ENCODE measurements at regions not wholly inside any gene's neighbourhood (a gene's known extent, or its start where the extent isn't known, plus 50 kb on each side); places are given as distances from the start of the nearest gene placed in this dataset.

DNA sequence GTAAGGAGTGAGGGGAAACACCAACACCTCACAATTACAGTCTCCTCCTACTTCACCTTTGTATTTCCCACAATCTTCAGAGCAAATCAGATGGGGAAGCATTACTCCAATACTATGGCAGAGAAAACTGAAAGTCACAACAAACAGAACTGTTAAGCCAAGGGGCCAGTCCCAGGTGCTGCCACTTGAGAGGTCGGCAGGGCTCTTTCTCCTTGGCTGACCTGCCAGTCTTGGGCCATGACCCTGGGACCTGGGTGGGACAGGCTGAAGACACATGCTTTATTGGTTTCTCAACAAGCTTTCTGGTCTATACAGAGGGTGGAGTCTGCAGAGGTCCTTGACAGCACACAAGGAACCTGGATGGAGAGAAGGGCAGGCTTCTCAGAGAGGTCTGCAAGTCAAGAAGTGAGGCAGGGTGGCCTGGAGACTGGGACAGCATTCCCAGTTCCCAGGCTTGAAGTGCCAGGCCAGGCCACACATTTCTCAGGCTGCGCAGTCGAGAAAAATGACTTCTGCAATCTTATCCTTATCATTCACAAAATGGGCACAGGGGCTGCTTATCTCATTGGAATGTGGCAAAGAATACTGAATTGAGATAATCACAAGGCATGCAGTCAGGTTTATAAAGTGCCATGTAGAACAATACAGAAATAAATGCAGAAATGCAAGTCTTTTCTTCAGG is 301.0 kb downstream of the CXCL12 start:
- Mint-ChIP-seq H3K27ac (ENCODE audit: unreplicated experiment) (no peak overlapping the region), H3K27me3 (ENCODE audit: unreplicated experiment) (no peaks in the 10 kb centered on the region), H3K9me3 (ENCODE audit: low read depth, unreplicated experiment) (peaks cover 9% of the 10 kb centered on the region), H3K4me3 (ENCODE audit: low read depth, unreplicated experiment) (no peak overlapping the region), H3K4me1 (ENCODE audit: low read depth, unreplicated experiment) (no peaks in the 10 kb centered on the region), H3K36me3 (ENCODE audit: insufficient read depth, unreplicated experiment) (no peaks in the 10 kb centered on the region)
- TF ChIP-seq, protein P1, sequence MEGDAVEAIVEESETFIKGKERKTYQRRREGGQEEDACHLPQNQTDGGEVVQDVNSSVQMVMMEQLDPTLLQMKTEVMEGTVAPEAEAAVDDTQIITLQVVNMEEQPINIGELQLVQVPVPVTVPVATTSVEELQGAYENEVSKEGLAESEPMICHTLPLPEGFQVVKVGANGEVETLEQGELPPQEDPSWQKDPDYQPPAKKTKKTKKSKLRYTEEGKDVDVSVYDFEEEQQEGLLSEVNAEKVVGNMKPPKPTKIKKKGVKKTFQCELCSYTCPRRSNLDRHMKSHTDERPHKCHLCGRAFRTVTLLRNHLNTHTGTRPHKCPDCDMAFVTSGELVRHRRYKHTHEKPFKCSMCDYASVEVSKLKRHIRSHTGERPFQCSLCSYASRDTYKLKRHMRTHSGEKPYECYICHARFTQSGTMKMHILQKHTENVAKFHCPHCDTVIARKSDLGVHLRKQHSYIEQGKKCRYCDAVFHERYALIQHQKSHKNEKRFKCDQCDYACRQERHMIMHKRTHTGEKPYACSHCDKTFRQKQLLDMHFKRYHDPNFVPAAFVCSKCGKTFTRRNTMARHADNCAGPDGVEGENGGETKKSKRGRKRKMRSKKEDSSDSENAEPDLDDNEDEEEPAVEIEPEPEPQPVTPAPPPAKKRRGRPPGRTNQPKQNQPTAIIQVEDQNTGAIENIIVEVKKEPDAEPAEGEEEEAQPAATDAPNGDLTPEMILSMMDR (IDR thresholded peaks at IDR 0.05; ENCODE audit: unreplicated experiment) = no peak
- no peak for DNase-seq
- intact Hi-C loops (cut with micrococcal nuclease; ENCODE audit: unreplicated experiment) = no loop called here
- CTCF ChIA-PET = no interaction called here
- no TSS peak for BruUV-seq (replicated peaks)

DNA sequence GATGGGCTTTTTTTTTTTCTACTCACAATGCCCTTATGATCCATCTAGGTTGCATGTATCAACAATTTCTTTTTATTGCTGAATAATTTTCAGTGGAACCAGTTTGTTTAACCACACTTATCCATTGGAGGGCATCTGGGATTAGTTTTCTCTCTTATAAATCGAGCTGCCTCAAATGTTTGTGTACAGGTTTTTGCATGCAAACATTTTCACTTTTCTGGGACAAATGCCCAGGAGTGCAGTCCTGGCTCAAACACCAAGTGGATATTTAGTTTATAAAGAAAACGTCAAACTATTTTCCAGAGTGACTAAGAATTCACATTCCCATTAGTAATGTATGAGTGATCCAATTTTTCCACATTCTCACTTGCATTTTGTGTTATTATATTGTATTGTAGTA is 313.4 kb downstream of the CXCL12 start:
- Mint-ChIP-seq H3K4me3 (ENCODE audit: low read depth, unreplicated experiment) (no peak overlapping the region), H3K27ac (ENCODE audit: unreplicated experiment) (no peak overlapping the region), H3K9me3 (ENCODE audit: low read depth, unreplicated experiment) (peaks cover 2% of the 10 kb centered on the region), H3K36me3 (ENCODE audit: insufficient read depth, unreplicated experiment) (no peaks in the 10 kb centered on the region), H3K27me3 (ENCODE audit: unreplicated experiment) (no peaks in the 10 kb centered on the region), H3K4me1 (ENCODE audit: low read depth, unreplicated experiment) (no peaks in the 10 kb centered on the region)
- TF ChIP-seq, protein P1 (IDR thresholded peaks at IDR 0.05; ENCODE audit: unreplicated experiment) = no peak
- intact Hi-C loops (cut with micrococcal nuclease; ENCODE audit: unreplicated experiment) = no loop called here
- no TSS peak for BruUV-seq (replicated peaks)
- CTCF ChIA-PET = no interaction called here
- DNase-seq = no peak

DNA sequence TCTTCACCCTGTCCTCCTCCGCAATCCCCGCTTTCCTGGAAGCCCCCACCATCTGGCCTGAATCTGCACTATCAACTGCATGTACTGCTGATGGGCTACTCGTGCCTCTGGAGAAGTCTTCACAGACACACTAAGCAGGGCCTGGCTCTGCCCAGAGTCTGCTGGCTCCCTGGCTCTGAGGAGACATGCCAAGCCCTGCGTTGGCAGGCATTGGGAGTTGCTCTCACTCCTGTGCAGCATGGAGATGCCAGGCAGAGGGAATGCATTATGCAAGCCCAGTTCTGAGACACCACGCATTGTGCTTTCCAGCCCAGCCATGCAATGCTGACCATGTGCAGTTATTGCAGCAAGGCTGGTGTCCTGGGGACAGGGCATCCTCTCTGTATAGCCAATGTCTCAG is 314.6 kb downstream of the CXCL12 start:
- TF ChIP-seq, protein P1 (IDR thresholded peaks at IDR 0.05; ENCODE audit: unreplicated experiment) = no peak
- H3K27ac Mint-ChIP-seq (ENCODE audit: unreplicated experiment) = no peak overlapping the region
- peaks cover 2% of the 10 kb centered on the region for H3K9me3 Mint-ChIP-seq (ENCODE audit: low read depth, unreplicated experiment)
- H3K36me3 Mint-ChIP-seq (ENCODE audit: insufficient read depth, unreplicated experiment) = no peaks in the 10 kb centered on the region
- DNase-seq = no peak
- CTCF ChIA-PET = no interaction called here
- H3K27me3 Mint-ChIP-seq (ENCODE audit: unreplicated experiment) = no peaks in the 10 kb centered on the region
- BruUV-seq (replicated peaks) = no TSS peak
- no peak overlapping the region for H3K4me3 Mint-ChIP-seq (ENCODE audit: low read depth, unreplicated experiment)
- intact Hi-C loops (cut with micrococcal nuclease; ENCODE audit: unreplicated experiment) = no loop called here
- H3K4me1 Mint-ChIP-seq (ENCODE audit: low read depth, unreplicated experiment) = no peaks in the 10 kb centered on the region

DNA sequence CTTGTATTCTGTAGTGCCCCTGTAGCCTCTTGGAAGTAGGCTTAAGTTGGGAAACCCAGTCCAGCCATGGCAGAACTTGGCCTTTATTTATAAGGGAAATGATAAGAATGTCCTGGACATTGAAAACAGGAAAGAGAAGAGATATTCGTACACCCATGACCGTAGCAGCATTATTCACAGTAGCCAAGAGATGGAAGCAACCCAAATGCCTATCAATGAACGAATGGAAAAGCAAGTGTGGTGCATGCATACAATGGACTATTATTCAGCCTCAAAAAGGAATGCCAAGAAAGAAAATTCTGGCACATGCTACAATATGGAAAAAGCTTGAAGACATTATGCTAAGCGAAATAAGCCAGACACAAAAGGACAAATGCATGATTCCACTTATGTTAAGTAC is 315.3 kb downstream of the CXCL12 start:
- Mint-ChIP-seq H3K4me1 (ENCODE audit: low read depth, unreplicated experiment) (no peaks in the 10 kb centered on the region), H3K27me3 (ENCODE audit: unreplicated experiment) (no peaks in the 10 kb centered on the region), H3K36me3 (ENCODE audit: insufficient read depth, unreplicated experiment) (no peaks in the 10 kb centered on the region), H3K9me3 (ENCODE audit: low read depth, unreplicated experiment) (peaks cover 2% of the 10 kb centered on the region), H3K4me3 (ENCODE audit: low read depth, unreplicated experiment) (no peak overlapping the region), H3K27ac (ENCODE audit: unreplicated experiment) (no peak overlapping the region)
- no TSS peak for BruUV-seq (replicated peaks)
- TF ChIP-seq, protein P1 (IDR thresholded peaks at IDR 0.05; ENCODE audit: unreplicated experiment) = no peak
- no peak for DNase-seq
- intact Hi-C loops (cut with micrococcal nuclease; ENCODE audit: unreplicated experiment) = no loop called here
- CTCF ChIA-PET = no interaction called here

All from Calu3 (cell line).